K562 (cell line): ENCODE measurements at regions not wholly inside any gene's neighbourhood (a gene's known extent, or its start where the extent isn't known, plus 50 kb on each side); places are given as distances from the start of the nearest gene placed in this dataset.

Experiments
- ATAC-seq: fragments of 200-7000 bp; cut with Tn5 transposase; 3 replicates; pipeline ENCODE4 v1.9.1; 2020; ENCODE audit warnings: moderate library complexity
- BruUV-seq: library from RNA; stranded (reverse); fragments of 400-500 nt; replicated peaks from 2 replicates; lab custom pipeline; 2021; lab: Mats Ljungman, UMichigan
- CTCF ChIA-PET: fragments of 300-600 bp; formaldehyde crosslinking; extraction: SDS; loops from one replicate; lab custom pipeline; 2021; ENCODE audit warnings: low intra/inter-chr PET ratio; lab: Yijun Ruan, JAX
- POLR2A ChIA-PET: fragments of 300-600, 350-650 bp; sonication (Branson Sonifier 250); formaldehyde crosslinking; extraction: SDS; loops from one replicate; lab custom pipeline; 2021; ENCODE audit warnings: antibody characterized with exemption, inconsistent platforms; lab: Yijun Ruan, JAX
- DNase-seq, 4 experiments: peaks; one replicate each; pipeline versions ENCODE4 v3.0.0 to v3.0.0-alpha.2; 2011 to 2018; ENCODE audit warnings: low spot score in 3 of 4, mixed read lengths in 3 of 4; ENCODE audit errors: extremely low read depth in 1 of 4
- FAIRE-seq: peaks from 2 replicates; lab custom pipeline; 2011; peaks lifted over from hg19 to GRCh38; lab: Jason Lieb, UNC
- H2AFZ ChIP-seq: 2 replicates; pipeline ENCODE4 v1.6.0; 2011; ENCODE audit warnings: low read depth, low read length, control low read depth, inconsistent platforms
- H3K27ac ChIP-seq: fragments of 200-600 bp; 3 replicates; pipeline ENCODE4 v1.8.0; 2011; ENCODE audit warnings: low read depth, mild to moderate bottlenecking, control low read depth, inconsistent platforms, low read length, moderate library complexity, mixed read lengths; ENCODE audit errors: extremely low read depth
- H3K27me3 ChIP-seq, 2 experiments: fragments of 300-600 bp in 1 of 2; 2 replicates in 1 of 2; 3 replicates in 1 of 2; pipeline versions ENCODE4 v1.6.0 to v1.8.0; 2011; ENCODE audit warnings: inconsistent platforms in 2 of 2, low read length in 2 of 2, mild to moderate bottlenecking in 1 of 2, mixed read lengths in 1 of 2, moderate library complexity in 1 of 2; ENCODE audit not compliant: control insufficient read depth in 2 of 2, insufficient read depth in 2 of 2
- H3K36me3 ChIP-seq: fragments of 300-600 bp; 3 replicates; pipeline ENCODE4 v1.8.0; 2011; ENCODE audit warnings: mild to moderate bottlenecking, low read length, inconsistent platforms; ENCODE audit not compliant: control insufficient read depth, insufficient read depth
- H3K4me1 ChIP-seq, 2 experiments: fragments of 200-600 bp in 1 of 2; replicated peaks in 1 of 2; 2 replicates in 1 of 2; 3 replicates in 1 of 2; pipeline versions ENCODE4 v1.5.1 to v1.8.0; 2011; ENCODE audit warnings: inconsistent platforms in 2 of 2, low read length in 2 of 2, mild to moderate bottlenecking in 1 of 2, mixed read lengths in 1 of 2, moderate library complexity in 1 of 2; ENCODE audit not compliant: control insufficient read depth in 2 of 2, insufficient read depth in 2 of 2
- H3K4me2 ChIP-seq: 2 replicates; pipeline ENCODE4 v1.6.1; 2011; ENCODE audit warnings: low read length, control low read depth, inconsistent platforms, mixed read lengths; ENCODE audit not compliant: insufficient read depth
- H3K4me3 ChIP-seq: fragments of 200-600 bp; sonication (generic), shearing (Covaris generic); 2 replicates; pipeline ENCODE4 v1.5.1; 2016; ENCODE audit warnings: control low read depth, inconsistent platforms
- H3K79me2 ChIP-seq: fragments of 200-600 bp; 3 replicates; pipeline ENCODE4 v1.8.0; 2011; ENCODE audit warnings: low read length, inconsistent platforms; ENCODE audit not compliant: control insufficient read depth, insufficient read depth
- H3K9ac ChIP-seq, 2 experiments: 2 replicates each; pipeline versions ENCODE4 v1.6.0 to v1.6.1; 2011; ENCODE audit warnings: low read depth in 2 of 2, low read length in 2 of 2, control low read depth in 1 of 2, inconsistent platforms in 1 of 2, mild to moderate bottlenecking in 1 of 2, mixed read lengths in 1 of 2; ENCODE audit not compliant: insufficient read depth in 1 of 2
- H3K9me1 ChIP-seq: one replicate; pipeline ENCODE4 v1.6.0; 2011; ENCODE audit warnings: inconsistent platforms, mild to moderate bottlenecking, low read length, moderate library complexity; ENCODE audit not compliant: control insufficient read depth, insufficient read depth
- H3K9me3 ChIP-seq: replicated peaks from 2 replicates; pipeline ENCODE4 v1.5.1; 2011; ENCODE audit warnings: low read depth, low read length, inconsistent platforms; ENCODE audit not compliant: control insufficient read depth, insufficient read depth
- H4K20me1 ChIP-seq: replicated peaks from 2 replicates; pipeline ENCODE4 v1.6.1; 2011; ENCODE audit warnings: low read length, inconsistent platforms, mixed read lengths; ENCODE audit not compliant: control insufficient read depth, insufficient read depth
- E2F4 ChIP-seq: sonication (generic); formaldehyde crosslinking; IDR thresholded peaks from 2 replicates; pipeline ENCODE4 v1.8.0; 2022; ENCODE audit warnings: mild to moderate bottlenecking, low read depth, missing genetic modification reagents
- EZH2 ChIP-seq: IDR thresholded peaks from 2 replicates; pipeline ENCODE4 v1.6.1; 2012; ENCODE audit warnings: low read depth, mild to moderate bottlenecking, inconsistent platforms, low read length, borderline replicate concordance
- GTF2A2 ChIP-seq: IDR thresholded peaks from 2 replicates; pipeline ENCODE4 v1.6.1; 2016; ENCODE audit warnings: mild to moderate bottlenecking, missing genetic modification characterization, missing compliant biosample characterization
- HBP1 ChIP-seq: fragments of 450-650 bp; formaldehyde crosslinking; IDR thresholded peaks from 2 replicates; pipeline ENCODE4 v1.4.0; 2022; ENCODE audit warnings: missing genetic modification characterization
- MTF1 ChIP-seq: fragments of 250-450 bp; sonication (Bioruptor Pico); IDR thresholded peaks from 2 replicates; pipeline ENCODE4 v1.9.0; 2021; ENCODE audit warnings: moderate library complexity, mild to moderate bottlenecking, inconsistent platforms, borderline replicate concordance
- SIN3B ChIP-seq: fragments of 450-650 bp; IDR thresholded peaks from 2 replicates; pipeline ENCODE4 v1.6.1; 2017; ENCODE audit warnings: low read depth, mild to moderate bottlenecking, moderate library complexity
- SMAD3 ChIP-seq: fragments of 450-650 bp; formaldehyde crosslinking; conservative IDR thresholded peaks from 2 replicates; pipeline ENCODE4 v1.4.0; 2020; ENCODE audit warnings: mild to moderate bottlenecking
- STAT5A ChIP-seq: IDR thresholded peaks from 2 replicates; pipeline ENCODE4 v1.6.1; 2012; ENCODE audit warnings: low read length, inconsistent platforms, borderline replicate concordance
- ZEB2 ChIP-seq: fragments of 450-650 bp; IDR thresholded peaks from 2 replicates; pipeline ENCODE4 v1.6.1; 2016
- ZNF212 ChIP-seq: fragments of 450-650 bp; formaldehyde crosslinking; IDR thresholded peaks from 2 replicates; pipeline ENCODE4 v1.4.0; 2020; ENCODE audit warnings: mild to moderate bottlenecking
- ZNF655 ChIP-seq: fragments of 250-450 bp; sonication (Bioruptor Pico); IDR thresholded peaks from 2 replicates; pipeline ENCODE4 v1.5.0; 2021
- WGBS: fragments of 100-300 bp; shearing (Covaris generic); methylation state at CpG from one replicate; pipeline ENCODE4 v1.1.6; 2016; ENCODE audit warnings: low coverage, mixed read lengths; ENCODE audit not compliant: insufficient coverage; ENCODE audit errors: missing lambda C conversion rate; 5-methylcytosine and 5-hydroxymethylcytosine counted together
- in situ Hi-C: fragments of 300-500 bp; cut with MboI; formaldehyde crosslinking; loops from 4 replicates; pipeline ENCODE4 v1.15.0; 2018; ENCODE audit warnings: inconsistent platforms, mixed read lengths
- intact Hi-C: fragments of 100-400 bp; cut with micrococcal nuclease; formaldehyde crosslinking; loops from 2 replicates; pipeline ENCODE4 v1.14.2; 2022

DNA sequence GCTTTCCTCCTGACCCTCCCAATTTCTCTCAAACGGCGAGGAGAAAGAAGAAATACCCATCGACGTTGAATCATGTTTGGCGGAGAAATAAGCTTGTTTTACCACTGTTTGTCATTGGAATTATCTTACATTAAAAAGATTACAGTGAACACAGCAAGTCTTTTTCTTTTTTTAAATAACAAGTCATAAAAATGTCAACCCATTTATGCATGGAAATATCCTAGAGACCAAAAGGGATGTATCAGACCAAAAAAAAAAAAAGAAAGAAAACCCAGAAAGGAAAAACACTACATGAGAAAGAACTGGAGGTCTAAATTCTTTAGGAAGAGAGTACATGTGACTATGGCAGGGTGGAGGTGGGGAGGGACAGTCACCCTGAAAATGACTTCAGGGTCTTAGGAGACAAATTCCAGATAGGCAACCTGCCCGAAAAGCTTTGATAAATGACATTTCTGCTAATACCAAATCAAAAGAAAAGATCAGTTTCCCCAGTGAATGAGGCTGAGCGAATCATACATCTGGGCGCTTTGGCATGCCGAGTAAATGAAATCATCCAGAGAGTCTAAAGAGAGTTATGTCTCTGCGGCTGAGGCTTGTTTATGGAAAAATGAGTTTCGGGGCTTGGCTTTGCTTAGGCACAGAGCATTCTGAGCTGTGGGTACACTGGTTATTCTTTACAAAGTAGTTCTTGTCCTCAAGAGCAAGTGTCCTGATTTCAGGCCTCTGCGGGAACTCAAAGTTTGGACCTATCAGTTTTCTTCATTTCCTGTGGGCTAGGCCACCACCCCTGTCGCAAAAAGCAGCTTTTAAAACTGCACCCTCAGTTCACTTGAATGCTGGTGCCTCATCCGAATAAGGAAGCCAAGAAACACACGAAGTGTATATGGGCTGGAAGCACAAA is 110.1 kb upstream of the TGFBR2 start:
- no TSS peak for BruUV-seq
- Histone ChIP-seq H3K9ac (no peak overlapping the region), H3K36me3 (no peaks in the 10 kb centered on the region), H2AFZ (no peak overlapping the region), H3K9me3 (no peaks in the 10 kb centered on the region), H3K4me3 (no peak overlapping the region), H3K4me1 (no peaks in the 10 kb centered on the region), H3K79me2 (no peaks in the 10 kb centered on the region), H3K9me1 (no peaks in the 10 kb centered on the region), H4K20me1 (no peaks in the 10 kb centered on the region), H3K4me2 (no peak overlapping the region), H3K27me3 (no peaks in the 10 kb centered on the region), H3K27ac (no peak overlapping the region)
- in situ Hi-C loops (no loop called here), intact Hi-C loops (no loop called here)
- ChIA-PET POLR2A (no interaction called here), CTCF (no interaction called here)
- ATAC-seq (no peak), FAIRE-seq (no peak), DNase-seq (no peak)
- TF ChIP-seq ZEB2, result no peak
- TF ChIP-seq STAT5A, result no peak
- TF ChIP-seq SMAD3 (CRISPR knock-in tag), result no peak
- TF ChIP-seq EZH2, result no peak
- no peak for TF ChIP-seq GTF2A2 (tag)
- TF ChIP-seq HBP1 (CRISPR knock-in tag), result no peak
- no peak for TF ChIP-seq ZNF655 (CRISPR knock-in tag)
- TF ChIP-seq E2F4 (CRISPR knock-in tag), result no peak
- TF ChIP-seq ZNF212 (CRISPR knock-in tag), result no peak
- TF ChIP-seq MTF1 (CRISPR knock-in tag), result no peak
- no peak for TF ChIP-seq SIN3B
- whole genome bisulfite sequencing, result 2% methylated on average over 15 of the region's 15 CpGs
